ENCODE measurements at regions not wholly inside any gene's neighbourhood (a gene's known extent, or its start where the extent isn't known, plus 50 kb on each side); places are given as distances from the start of the nearest gene placed in this dataset.
"Not testable (repeated sequence)": the region's sequence is repeated elsewhere in the genome, so short reads cannot be mapped to it uniquely, and the experiment has no call there.

DNA sequence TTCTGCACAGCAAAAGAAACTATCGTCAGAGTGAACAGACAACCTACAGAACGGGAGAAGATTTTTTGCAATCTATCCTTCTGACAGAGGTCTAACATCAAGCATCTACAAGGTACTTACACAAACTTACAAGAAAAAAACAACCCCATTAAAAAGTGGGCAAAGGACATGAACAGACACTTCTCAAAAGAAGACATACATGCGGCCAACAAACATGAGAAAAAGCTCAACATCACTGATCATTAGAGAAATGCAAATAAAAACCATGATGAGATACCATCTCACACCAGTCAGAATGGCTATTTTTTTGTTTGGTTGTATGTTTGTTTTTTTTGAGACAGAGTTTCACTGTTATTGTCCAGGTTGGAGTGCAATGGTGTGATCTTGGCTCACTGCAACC, 131.5 kb upstream of the MED13 start:
- not testable (repeated sequence) for DNase-seq (ENCODE audit: low read depth)

DNA sequence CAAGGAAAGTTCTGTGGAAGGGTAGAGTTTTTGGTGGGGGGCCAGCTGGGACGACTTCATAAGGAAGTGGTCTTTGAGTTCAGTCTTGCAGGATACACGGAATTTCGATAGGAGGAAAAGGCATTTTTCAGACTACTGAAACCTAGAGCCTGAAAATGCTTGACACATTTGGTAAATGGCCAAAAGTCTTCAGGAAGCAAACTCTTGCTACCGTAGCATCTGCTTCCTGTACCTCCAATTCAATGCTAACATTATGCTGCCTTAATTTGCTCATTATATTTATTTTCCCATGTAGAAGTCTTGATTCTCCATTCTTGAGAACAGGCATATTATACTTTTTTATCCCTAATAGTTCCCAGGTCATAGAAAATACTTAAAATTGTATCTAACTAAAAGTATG, 129.3 kb upstream of the MED13 start:
- no peak for DNase-seq (ENCODE audit: low read depth)

DNA sequence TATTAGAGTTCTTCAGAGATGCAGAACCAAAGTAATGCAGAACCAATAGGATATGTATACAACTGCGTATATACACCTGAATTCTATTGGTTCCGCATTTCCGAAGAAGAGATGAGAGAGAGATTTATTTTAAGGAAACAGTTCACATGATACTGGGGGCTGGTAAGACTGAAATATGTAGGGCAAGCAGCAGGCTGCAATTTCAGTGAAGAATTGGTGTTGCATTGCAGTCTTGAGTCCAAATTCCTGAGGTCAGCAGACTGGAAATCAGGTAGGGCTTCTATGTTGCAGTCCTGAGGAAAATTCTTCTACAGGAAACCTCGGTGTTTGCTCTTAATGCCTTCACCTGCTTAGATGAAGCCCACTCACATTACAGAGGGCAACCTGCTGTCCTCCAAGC, 128.2 kb upstream of the MED13 start:
- no peak for DNase-seq (ENCODE audit: low read depth)

DNA sequence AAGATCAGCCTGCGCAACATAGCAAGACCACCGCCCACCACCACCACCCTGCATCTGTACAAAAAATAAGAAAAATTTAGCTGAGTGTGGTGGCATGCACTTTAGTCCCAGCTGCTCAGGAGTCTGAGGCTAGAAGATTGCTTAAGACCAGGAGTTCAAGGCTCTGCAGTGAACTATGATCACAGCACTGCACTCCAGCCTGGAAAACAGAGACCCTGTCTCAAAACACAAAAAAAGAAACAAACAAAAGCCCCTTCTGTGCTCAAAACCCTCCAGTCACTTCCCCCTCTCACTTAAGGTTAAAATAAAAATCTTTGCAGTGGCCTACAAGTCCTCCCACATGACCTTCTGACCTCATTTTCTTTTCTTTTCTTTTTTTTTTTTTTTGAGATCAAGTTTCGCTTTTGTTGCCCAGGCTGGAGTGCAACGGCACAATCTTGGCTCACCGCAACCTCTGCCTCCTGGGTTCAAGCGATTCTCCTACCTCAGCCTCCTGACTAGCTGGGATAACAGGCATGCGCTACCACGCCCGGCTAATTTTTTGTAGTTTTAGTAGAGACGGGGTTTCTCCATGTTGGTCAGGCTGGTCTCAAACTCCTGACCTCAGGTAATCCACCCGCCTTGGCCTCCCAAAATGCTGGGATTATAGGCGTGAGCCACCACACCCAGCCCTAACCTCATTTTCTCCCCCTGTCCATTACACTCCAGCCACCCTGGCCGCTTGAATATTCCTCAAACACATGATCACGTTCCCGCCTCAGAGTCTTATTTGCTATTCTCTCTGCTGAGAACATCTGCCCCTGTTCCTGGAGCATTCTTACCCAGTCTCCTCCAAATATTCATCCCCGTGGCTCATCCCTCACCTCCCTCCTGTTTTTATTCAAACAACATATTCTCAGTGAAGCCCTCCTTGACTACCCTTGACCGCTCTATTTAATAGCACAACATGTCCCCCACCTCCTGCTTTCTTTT, 126.6 kb upstream of the MED13 start:
- no peak for DNase-seq (ENCODE audit: low read depth)

DNA sequence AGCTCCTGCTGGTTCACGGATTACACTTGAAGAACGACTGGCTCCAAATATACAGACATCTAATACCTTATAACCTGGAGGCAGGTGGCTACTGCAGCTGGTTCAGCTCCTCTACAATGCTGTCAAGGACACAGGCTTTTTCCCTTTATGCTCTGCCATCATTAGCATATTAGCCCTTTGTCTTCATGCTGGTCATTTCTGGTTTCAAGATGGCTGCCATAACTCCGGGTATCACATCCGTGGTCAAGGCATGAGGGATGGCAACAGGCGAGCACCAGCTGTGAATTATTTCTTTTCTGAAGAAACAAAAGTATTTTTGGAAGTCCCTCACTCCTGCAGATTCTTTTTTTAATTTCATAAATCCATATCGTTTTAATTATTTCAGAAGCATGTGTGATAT, 124.3 kb upstream of the MED13 start:
- DNase-seq (ENCODE audit: low read depth) = no peak

DNA sequence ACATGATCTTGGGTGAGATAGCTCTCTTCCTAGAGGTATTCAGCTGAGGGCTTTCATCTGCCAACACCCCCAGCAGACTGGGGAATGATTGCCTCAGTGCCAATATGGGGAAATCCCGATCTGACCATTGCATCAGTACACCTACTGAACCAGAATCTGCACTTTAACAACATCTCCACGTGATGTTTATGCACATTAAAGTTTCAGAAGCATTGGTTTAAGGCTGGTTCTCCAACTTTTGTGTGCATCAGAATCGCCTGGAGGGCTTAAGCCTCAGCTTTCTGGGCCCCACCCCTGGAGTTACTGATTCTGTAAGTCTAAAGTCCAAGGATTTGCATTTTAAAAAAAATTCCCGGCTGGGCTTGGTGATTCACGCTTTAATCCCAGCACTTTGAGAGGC, 123.6 kb upstream of the MED13 start:
- no peak for DNase-seq (ENCODE audit: low read depth)

DNA sequence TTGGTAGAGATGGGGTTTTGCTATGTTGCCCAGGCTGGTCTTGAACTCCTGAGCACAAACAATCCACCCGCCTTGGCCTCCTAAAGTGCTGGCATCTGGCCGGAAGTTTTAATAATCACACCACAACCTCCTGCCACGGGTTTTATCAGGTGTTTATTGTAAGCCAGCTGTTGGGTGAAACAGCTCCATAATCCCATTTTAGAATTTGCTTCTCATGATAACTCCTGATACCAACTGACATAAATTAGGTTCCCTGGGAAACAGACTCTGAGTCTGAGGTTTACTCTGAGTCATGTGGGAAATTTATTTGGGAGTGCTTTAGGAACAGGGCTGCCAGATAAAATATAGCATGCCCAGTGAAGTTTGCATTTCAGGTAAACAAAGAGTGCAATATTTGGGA, 122.6 kb upstream of the MED13 start:
- DNase-seq (ENCODE audit: low read depth) = peak; percentile 43

DNA sequence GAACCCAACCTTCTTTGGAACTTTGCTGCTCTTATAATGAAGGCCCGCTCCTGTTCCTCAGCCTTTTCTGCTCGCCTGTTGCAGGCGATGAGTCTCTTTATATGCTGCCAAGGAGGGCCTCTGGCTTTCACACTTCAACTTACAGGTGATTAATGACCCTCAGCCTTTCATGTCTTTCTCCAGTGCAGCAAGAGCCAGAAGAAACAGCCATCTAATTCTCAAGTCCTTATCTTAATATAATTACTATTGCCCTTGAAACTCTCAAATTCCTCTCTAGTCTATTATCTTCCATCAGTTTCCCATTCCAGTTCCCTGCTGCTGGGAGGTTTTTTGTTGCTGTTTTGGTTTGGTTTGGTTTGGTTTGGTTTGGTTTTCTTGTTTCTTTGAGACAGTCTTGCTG, 121.8 kb upstream of the MED13 start:
- no peak for DNase-seq (ENCODE audit: low read depth)

DNA sequence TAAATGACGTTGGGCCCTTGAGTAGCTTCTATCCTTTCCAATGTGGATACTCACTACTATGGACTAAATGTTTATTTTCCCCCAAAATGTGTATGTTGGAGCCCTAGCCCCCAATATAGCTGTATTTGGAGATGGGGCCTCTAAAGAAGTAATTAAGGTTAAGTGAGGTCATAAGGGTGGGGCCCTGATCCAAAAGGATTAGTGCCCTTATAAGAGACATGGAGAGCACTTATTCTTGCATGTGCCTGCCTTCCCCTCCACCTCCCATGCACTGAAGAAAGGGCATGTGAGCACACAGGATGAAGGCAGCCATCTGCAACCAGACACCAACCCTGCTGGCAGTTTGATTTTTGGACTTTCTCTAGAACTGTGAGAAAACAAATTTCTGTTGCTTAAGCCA, 115.7 kb upstream of the MED13 start:
- DNase-seq (ENCODE audit: low read depth) = no peak

DNA sequence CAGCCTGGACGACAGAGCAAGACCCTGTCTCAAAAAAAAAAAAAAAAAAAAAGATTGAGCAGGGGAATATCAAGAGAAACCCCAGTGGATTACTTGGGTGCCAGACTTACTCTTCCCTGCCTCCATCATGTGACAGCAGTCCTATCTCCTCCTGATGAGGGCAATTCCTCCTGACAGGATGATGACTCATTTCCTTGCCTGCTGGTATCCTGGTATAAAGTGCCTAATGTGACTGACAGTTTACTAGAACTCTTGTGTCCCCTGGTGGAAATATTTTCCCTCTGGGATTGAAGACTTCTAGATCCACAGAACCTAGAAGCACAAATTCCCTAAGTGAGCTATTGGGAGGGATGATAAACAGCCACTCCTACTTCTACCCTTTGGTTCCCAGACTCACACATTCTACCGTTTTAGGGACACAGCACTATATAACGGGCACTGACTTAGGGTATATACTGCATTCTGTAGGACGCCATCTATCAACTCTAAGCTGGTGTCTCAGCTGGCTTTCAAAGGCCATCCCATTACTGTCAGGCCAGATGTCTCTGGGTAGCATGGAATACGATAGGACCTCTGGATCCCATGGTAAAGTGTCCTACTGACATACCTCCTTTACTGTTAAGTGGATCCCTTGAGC, 114.6 kb upstream of the MED13 start:
- peak; percentile 31 for DNase-seq (ENCODE audit: low read depth)

DNA sequence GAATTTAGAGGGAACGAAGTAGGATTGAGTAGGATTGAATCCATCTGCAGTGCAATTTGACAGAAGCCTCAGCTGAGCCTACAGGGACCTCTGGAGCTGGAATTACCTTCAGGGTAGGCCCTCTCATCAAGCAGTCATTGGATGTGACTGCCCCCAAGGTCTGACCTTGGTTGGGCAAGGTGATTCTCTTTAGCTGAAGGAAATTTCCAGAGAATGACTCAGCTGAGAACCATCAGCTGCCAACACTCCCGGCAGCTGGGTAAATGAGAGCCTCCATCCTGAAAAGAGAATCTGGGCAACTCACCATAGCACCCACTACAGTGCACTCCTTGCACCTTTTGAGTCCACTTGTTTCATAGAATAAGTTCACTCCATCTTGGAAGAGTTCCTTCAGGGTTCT, 113.5 kb upstream of the MED13 start:
- no peak for DNase-seq (ENCODE audit: low read depth)

DNA sequence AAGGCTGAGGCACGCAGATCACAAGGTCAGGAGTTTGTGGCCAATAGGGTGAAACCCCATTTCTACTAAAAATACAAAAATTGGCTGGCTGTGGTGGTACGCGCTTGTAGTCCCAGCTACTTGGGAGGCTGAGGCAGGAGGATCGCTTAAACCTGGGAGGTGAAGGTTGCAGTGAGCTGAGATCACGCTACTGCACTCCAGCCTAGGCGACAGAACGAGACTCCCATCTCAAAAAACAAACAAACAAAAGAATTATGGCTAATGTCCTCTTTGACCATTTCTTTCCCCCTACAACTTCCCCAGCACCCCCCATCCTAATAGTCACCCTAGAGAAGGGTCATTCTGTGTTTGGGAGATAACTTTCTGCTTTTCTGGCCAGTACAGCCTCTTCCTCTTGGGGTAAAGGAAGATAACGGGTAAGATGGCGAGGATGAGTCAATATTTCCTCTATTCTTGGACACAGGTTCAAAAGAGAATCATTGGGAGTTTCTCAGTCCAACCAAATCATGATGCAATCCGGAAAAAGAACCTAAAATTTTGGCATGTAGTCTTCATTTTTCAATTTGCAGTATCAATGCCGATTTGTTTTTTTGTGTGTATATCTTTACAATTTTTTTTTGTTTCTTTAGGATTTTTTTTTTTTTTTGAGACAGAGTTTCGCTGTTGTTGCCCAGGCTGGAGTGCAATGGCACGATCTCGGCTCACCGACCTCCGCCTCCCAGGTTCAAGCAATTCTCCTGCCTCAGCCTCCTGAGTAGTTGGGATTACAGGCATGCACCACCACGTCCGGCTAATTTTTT, 107.6 kb upstream of the MED13 start:
- no peak for DNase-seq (ENCODE audit: low read depth)

DNA sequence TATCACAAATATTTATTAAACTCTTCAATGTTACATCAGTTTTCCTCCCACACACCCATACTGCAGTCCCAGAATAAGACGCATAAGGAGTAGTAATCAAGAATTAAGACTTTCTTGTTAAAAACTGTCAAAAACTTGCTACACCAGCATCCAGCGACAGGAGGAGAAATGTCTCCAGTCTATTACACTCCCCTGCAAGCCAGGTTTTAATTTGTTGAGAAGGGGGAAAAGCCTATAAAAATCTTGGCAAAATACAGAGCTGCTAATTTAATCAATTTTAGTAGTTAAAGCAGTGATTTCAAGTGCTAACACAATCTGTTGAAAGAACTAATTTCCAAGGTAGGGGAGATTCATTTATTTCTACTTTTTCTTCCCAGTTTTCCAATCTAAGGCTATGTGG, 102.0 kb upstream of the MED13 start:
- no peak for DNase-seq (ENCODE audit: low read depth)

DNA sequence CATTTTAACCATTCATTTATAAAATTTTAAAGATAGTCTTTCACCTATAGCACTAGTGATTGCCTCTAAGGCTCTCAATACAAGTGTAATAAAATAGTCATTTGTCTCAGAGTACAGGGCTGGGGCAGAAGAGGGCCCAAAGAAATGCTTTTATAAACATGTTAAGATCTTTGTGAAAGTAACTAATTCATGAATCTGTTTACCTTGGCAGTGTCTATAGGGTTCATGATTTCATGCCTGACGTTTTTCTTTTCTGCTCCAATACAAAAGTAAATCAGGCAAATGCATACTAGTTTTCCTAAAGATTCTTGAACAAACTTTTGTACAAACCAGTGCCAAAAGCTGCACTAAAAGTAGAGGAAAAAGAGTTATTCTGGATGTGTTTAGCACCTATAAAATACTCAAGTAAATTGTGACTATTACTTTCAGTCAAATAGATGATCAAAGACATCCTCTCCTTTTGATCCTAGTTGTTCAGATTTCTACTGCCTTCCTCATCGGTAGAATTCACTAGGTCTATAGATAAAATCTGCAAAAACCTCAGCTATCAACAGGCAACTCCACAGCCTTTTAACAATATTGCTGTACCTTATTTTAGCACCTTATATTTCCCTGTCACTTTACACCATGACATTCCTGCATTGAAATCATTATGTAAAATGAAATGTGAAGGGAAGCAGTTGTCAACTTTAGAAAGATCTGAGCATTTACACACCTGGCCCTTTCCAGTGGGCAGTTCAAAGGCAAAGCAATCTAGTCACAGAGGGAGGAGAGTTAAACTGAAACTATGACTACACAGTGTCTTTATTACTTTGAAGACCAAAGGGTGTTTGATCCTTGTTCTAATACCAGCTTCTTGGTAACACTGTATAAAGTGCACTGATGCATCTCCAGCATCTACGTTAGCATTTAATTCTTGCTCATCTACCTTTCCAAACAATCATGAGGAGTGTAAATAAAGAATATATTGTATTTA, 100.0 kb upstream of the MED13 start:
- no peak for DNase-seq (ENCODE audit: low read depth)

DNA sequence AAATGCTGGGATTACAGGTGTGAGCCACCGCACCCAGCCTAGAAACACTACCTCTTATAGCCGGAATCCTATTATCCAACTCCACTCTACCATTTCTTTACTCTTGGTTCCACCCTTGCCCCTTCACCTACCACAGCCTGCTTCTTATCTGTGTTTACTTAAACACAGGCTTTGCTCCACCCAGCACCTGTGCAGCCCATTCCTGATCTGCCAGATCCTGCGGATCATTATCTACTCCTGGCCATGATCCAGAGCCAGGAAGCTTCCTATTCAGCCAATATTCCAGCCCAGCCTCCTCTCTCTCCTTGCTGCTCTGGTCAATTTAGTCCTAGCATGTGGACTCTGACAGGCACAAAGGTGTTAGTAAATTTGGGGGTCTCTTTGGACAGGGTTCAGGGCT, 98.8 kb upstream of the MED13 start:
- DNase-seq (ENCODE audit: low read depth) = no peak

DNA sequence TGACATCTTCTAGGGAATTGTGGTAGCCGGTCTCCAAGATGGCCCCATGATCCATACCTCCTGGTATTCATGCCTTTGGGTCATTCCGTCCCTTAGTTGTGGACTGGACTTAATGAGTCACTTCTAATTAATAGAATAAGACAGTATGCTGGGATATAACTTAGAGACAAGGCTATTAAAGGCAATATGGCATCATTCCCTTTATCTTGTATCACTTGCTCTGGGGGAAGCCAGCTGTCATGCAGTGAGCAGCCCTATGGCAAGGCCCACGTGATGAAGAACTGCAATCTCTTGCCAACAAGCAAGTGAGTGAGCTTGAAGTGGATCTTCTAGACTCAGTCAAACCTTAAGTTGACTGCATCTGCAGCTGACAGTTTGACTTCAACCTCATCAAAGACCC, 97.8 kb upstream of the MED13 start:
- no peak for DNase-seq (ENCODE audit: low read depth)

DNA sequence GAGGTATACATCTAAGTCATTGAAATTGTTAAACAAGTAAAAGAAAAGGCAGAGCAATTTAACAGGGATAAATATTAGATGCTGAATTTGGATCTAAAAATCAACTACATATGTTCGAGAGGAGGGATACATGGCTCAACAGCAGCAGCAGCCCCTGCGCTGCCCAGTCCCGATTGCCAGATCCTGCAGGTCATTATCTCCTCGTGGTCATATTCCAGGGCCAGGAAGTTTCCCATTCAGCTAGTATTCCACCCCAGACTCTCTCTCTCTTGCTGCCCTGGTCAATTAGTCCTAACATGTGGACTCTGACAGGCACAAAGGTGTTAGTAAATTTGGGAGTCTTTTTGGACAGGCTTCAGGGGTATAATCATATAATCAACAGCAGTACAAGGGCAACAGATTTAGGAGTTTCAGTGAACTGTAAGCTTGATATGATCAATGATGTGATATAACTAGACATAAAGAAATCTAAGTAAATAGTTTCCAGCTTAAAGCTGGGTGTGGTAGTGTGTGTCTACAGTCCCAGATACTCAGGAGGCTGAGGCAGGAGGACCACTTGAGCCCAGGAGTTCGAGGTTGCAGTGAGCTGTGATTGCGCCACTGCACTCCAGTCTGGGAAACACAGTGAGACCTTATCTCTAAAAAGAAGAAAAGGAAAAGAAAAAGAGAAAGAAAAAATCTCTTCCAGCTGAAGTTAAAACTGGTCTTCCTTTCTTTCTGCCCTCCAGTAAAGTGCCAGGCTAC, 96.5 kb upstream of the MED13 start:
- DNase-seq (ENCODE audit: low read depth) = no peak

DNA sequence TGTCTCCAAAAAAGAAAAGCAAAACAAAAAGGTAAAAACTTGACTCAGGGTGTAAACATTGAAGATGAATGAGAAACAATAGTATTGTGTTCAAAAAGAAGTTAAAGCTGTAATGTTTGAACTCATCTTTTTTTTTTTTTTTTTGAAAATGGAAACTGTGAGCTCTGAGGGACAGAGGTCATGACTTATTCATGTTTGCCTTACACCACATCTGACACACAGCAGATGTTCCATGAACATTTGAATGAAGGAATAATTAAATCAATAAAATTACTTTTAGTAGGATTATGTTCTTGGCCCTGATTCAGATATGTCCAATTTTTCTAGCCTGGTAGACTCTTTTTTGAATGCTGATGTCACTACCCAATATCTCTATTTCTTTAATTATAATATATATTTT, 95.7 kb upstream of the MED13 start:
- DNase-seq (ENCODE audit: low read depth) = no peak

DNA sequence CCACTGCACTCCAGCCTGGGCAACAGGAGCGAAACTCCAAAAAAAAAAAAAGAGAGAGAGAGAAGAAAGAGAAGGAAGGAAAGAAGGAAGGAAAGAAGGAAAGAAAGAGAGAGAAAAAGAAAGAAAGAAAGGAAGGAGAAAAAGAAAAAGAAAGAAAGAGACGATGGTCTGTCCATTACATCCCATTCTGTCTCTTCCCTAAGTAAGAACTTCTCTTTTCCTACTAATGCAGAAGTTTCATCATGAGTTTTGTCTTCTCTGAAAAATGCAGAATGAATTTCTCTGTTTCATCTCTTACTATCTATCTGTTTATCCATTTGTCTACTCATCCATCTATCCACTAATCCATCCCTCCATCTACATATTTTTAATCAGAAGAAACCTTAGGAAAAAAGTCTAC, 94.9 kb upstream of the MED13 start:
- DNase-seq (ENCODE audit: low read depth) = no peak

DNA sequence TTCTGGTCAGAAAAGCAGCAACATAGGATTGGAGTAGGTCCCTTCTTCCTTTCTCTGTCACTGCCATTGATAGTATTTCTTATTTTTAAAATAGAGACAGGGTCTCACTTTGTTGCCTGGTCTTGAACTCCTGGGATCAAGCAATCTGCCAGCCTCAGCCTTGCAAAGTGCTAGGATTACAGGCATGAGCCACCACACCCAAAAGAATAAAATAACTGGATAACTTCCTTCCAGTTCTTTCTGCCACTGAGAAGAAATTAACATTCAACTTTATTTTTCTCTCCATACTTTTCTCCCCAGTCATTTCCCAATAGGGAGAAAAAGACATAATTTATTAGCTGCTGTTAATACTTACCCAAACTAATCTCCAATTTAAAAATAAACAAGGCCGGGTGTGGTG, 91.9 kb upstream of the MED13 start:
- DNase-seq (ENCODE audit: low read depth) = no peak

DNA sequence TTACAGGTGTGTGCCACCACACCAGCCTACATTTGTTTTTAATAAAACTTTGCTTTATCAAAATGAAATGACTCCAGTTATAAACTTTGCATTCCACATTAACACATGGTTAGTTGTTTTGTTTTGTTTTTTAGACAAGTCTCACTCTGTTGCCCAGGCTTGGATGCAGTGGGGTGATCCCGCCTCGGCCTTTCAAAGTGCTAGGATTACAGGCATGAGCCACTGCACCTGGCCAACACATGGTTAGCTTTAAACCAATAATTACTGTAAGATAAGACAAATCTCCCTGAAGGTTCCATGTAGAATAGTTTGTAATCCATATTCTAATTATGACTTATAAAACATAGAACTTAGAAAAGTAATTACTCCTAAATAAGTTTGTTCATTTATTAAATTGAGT, 89.8 kb upstream of the MED13 start:
- no peak for DNase-seq (ENCODE audit: low read depth)

Data from stromal cell of bone marrow (primary cell).